NCI-H2171 treated with DMSO at 0.1 percent for 48 hours (cell line): ENCODE measurements at regions not wholly inside any gene's neighbourhood (a gene's known extent, or its start where the extent isn't known, plus 50 kb on each side); places are given as distances from the start of the nearest gene placed in this dataset.

ENCODE experiments used
- DNase-seq: peaks from one replicate; lab custom pipeline; 2025; lab: John Stamatoyannopoulos, UW

DNA sequence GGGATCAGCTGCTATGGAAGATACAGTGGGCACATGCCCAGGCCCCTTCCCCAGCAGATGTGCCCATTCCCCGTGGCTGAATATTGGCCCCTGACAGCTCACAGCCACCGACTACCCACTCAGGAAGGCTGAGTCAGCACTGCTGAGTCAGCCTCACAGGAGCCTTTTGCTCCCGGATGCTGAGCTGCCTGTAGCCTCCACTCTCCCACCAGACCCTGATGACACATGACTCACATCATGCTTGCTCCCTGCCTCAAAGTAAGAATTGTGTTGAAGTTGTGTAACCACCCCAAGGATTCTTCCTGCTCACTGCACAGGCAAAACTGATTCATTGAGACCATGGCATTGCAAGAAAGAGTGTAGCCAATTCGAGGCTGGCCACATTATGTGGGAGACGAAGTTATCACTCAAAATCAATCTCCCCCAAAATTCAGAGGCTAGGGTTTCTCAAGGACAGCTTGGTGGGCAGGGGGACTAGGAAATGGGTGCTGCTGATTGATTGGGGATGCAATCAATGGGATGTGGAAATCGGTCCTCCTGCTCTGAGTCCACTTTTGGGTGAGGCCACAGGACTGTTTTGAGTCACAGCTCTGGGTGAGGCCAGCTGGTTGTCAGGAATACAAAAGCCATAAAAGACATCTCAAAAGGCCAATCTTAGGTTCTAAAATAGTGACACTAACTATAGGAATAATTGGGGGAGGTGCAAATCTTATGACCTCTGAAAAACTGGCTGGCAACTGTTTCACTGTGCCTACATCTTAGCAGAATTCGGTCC is 556.6 kb upstream of the CDH4 start:
- DNase-seq, result no peak

DNA sequence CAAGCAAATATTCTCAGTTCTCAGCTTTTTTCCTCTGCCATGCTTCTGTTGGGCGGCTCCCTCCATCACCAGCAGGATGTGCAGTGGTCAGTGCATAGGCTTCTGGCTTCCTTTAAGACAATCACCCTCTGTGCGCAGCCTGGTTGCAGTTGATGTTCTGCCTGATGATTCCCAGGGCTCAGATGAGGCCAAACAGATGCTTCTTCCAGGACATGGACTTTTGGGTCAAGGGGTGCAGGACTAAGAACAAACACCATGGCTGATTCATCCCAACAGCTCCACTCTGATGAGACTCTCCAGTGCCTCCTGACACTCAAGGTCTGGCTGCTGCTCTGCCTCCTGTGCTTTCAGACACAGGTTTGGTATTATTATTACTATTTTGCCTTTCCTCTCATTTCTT is 554.8 kb upstream of the CDH4 start:
- no peak for DNase-seq

- no peak for DNase-seq
These were observed 551.3 kb upstream of the CDH4 start for GRCh38 chr20:60700728-60701127.

DNA sequence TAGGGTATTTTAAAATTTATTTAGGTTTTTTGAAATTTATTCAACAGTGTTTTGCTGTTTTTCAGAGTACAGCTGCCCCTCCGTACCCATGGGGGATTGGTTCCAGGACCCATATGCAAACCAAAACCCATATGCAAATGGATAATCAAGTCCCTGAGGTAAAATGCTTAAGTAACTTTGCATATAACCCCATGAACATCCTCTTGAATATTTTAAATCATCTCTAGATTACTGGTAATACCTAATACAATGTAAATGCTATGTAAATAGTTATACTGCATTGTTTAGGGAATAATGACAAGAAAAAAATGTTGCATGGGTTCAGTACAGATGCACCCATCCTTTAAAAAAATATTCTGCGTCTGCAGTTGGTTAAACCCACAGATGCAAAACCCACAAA is 547.9 kb upstream of the CDH4 start:
- no peak for DNase-seq

DNA sequence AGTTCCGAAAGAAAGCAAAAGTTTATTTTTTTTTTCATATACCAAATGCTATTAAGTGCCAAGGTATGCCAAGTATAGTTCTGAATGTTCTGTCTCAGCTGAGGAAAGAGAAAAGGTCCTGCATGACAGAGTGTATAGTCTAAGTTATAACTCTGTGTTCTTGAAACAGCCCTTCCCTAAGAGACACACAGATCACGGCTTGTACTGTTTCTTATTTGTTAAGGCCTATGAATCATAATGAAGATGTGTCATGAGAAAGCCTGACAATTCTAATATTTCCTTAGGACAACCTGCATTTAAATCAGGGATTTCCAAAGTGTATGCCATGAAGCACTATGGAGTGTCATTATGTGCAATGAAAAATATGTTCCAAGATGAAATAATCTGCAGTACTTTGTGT is 538.7 kb upstream of the CDH4 start:
- DNase-seq, result no peak

- no peak for DNase-seq
These were observed 536.9 kb upstream of the CDH4 start for GRCh38 chr20:60715172-60715571.

GRCh38 chr20:60718743-60719480 is 533.1 kb upstream of the CDH4 start:
- DNase-seq, result peak; percentile 76

- DNase-seq, result no peak
These were observed 526.7 kb upstream of the CDH4 start for GRCh38 chr20:60725311-60725906.

- DNase-seq, result no peak
These were observed 524.6 kb upstream of the CDH4 start for GRCh38 chr20:60727425-60727824.

GRCh38 chr20:60728705-60729104 is 523.4 kb upstream of the CDH4 start:
- no peak for DNase-seq

DNA sequence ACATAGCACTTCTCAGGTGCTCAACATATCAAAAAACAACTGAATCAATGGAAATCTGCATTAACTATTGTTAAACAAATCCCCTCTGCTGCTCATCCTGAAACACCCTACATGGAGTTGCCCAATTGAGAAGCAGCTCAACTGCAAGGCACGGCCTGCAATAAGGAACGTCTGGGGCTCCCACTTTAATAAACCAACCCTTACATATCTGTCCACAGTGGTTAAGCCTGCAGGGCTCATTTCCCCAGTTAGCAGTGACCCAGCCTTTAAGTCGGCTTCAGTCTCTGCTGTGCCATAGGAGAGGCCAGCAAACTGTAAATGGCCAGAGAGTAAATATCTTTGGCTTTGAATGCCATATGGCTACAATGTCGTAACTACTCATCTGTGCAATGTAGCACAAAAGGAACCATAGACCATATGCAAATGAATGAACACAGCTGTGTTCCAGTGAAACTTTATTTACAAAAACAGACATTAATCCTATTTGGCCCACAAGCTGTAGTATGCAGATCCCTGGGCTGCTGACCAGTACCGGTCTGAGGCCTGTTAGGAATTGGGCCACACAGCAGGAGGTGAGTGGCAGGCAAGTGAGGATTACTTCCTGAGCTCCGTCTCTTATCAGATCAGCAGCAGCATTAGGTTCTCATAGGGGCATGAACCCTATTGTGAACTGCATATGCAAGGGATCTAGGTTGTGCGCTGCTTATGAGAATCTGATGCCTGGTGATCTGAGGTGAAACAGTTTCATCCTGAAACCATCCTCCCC is 522.7 kb upstream of the CDH4 start:
- peak; percentile 6 for DNase-seq

DNA sequence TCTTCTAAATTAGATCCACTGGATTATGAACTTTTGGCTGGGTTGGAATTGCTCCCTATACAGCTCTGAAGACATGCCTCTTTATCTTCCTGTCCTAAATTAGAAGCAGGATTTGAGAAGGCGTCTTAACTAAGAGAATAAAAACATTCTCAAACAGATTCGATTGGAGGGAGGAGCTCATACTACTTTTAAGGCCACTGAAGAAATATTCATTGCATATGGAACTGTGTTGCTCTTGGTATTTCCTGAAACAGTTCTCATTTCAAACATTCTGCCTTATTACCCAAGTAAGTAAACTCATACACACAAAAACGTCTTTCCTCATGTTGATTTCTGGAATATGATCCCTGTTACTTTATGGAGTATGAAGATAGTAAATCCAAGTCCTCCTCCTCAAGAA is 519.7 kb upstream of the CDH4 start:
- no peak for DNase-seq

DNA sequence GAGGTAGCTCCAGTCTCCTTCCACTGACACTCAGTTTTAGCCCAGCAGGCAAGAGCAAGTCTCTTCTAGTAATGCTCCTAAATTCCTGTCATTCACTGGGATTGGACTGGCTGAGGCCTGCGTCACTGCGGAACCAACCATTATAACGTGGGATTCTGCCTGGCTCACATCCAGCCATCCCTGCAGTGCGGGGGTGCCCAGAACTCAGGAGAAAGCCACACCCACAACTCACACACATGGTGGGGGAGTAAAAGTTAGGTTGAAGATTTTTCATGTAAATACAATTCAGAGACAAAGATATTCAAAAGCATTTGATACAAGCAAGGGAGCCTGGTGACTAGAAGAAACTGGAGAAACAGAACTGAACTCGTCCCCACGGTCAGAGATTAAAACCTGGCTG is 504.0 kb upstream of the CDH4 start:
- DNase-seq, result no peak

DNA sequence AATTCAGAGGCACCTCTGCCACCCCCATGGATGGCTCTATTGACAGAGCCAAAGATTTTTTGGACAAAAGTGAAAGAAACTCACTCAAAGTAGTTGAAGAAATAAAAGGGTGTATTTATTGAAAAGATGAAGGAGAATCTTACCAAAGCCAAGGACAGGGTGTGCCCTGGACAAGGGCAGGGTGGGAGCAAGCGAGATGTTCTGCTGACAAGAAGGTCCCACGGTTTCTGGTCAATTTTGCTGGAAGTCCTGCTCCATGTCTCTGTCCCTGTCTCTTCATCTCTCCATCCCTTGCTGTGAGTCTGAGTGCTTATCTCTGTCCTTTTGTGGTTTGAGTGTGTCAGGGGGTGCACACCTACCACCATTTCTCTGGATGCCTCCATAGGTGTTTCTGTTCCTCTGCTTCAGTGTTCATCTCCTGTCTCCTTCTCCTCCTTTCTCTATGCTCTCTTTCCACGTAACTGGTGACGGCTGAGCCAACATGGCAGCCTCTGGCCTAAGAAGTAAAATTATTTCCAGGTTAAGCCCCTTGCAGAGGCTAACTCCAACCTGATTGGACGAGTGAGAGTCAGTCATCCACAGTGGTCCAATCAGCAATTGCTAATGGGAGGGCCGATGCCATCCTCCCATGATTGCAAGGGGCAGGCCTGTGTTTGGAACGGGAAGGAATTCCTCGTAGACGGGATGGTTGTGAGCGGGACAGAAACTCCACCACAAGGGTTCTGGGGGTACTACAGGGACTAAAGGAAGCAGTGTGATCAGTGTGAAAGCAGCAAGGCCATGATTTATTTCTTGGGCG is 502.1 kb upstream of the CDH4 start:
- peak; percentile 84 for DNase-seq

GRCh38 chr20:60750909-60751308 is 501.2 kb upstream of the CDH4 start:
- DNase-seq, result no peak

DNA sequence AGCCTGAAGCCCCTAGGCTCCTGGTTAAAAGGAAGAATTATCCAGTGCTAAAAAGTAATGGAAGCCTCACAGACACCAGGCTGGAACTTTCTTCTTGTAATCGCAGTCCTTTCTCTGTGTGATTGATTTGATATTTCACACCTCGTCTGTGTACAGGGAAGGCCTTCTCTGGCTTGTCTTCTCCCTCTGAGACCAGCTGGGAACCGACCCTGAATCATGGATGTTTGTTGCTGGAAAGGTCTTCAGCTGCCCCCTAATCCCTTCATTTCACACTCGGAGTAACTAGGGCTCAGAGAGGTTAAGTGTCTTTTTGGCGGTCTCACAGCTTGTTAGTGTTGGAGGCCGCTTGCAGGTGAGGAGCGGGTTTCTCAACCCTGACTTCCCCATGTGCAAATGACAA is 500.2 kb upstream of the CDH4 start:
- DNase-seq, result no peak

GRCh38 chr20:60752741-60753420 is 499.2 kb upstream of the CDH4 start:
- DNase-seq, result no peak

DNA sequence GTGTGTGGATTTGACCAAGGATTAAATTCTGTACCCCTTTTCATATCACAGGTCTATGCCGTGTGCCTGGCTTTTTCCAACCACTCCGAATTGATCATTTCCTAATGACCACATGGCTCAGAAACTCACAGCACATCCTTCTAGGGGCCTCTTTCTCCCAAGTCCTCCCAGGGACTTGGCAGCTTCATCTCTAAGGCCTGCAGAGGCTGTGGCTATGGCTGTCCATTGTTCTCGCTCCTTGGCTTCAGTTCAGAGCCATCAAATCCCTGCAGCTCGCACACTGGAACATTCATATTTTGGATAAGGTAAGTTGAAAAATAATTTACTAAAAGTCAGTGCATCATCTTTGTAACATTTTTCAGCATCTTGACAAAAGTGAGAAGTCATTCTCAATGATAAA is 497.2 kb upstream of the CDH4 start:
- no peak for DNase-seq

DNA sequence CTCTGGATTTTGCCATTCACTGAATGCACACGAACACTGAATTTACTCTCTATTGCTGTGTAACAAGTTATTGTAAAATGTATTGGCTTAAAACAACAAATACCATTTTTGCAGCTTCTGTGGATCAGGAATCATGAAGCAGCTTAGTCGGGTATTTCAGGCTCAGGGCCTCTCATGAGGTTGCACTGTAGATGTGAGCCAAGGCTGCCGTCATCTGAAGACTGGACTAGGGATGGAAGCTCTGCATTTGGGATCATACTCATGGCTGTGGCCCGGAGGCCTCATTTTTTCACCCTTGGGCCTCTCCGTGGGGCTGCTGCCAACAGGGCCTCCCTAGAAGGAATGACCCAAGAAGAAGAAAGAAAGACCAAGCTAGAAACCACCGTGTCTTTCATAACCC is 492.4 kb upstream of the CDH4 start:
- no peak for DNase-seq

DNA sequence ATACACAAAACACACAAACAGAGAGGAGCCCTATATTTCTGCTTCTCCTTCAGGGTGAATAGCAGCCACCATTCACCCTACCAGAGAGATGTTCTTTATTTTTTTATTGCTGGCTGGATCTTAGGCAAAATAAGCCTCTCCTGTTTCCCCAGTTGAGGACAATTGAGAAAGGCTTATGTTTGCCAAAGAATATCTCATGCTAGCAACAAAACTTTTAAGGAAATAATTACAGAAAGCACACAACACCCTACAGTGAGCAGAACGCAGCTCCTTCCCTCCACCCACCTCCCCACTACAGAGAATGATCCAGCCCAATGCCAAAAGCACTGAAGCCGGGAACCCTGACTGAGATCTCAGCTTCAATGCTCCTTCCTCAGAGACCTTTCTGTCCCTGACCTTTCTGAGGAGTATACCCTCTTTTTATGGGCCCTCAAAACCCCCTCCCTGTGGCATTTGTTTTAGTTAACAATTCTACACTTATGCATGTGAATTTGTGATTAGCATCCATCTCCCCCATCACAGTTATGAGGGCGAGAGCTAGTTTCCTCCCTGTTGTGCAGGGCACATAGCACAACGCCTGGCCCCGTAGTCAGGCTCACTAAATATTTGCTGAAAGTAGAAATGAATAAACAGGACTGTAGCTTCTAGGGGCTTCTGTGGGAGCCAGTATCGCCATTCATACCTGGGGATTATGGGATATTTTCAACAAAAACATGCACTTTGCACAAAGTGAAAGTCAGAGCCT is 491.6 kb upstream of the CDH4 start:
- DNase-seq, result no peak
